ENCODE measurements at regions not wholly inside any gene's neighbourhood (a gene's known extent, or its start where the extent isn't known, plus 50 kb on each side); places are given as distances from the start of the nearest gene placed in this dataset.
"Not testable (repeated sequence)": the region's sequence is repeated elsewhere in the genome, so short reads cannot be mapped to it uniquely, and the experiment has no call there.

GRCh38 chr2:89986532-89986931 lies 1295.1 kb downstream of the RPIA start:
- TF ChIP-seq CTCF (IDR thresholded peaks at IDR 0.05); POLR2AphosphoS5 (IDR thresholded peaks at IDR 0.05; ENCODE audit: low read depth, low read length); SIN3A (IDR thresholded peaks at IDR 0.05; ENCODE audit: borderline replicate concordance, insufficient read depth, low read depth, low read length): not testable (repeated sequence)

Data from Panc1 (cell line).